Caki2 (cell line): ENCODE measurements at regions not wholly inside any gene's neighbourhood (a gene's known extent, or its start where the extent isn't known, plus 50 kb on each side); places are given as distances from the start of the nearest gene placed in this dataset.

Experiments used
- DNase-seq: peaks from one replicate; pipeline ENCODE4 v3.0.0-alpha.2; 2015; ENCODE audit warnings: low read depth
- in situ Hi-C: cut with HindIII; loops from 2 replicates; pipeline ENCODE4 v1.10.0; 2016; ENCODE audit warnings: low sequenced_read_pairs, low pct_unique_long_range_greater_than_20kb, mixed read lengths

DNA sequence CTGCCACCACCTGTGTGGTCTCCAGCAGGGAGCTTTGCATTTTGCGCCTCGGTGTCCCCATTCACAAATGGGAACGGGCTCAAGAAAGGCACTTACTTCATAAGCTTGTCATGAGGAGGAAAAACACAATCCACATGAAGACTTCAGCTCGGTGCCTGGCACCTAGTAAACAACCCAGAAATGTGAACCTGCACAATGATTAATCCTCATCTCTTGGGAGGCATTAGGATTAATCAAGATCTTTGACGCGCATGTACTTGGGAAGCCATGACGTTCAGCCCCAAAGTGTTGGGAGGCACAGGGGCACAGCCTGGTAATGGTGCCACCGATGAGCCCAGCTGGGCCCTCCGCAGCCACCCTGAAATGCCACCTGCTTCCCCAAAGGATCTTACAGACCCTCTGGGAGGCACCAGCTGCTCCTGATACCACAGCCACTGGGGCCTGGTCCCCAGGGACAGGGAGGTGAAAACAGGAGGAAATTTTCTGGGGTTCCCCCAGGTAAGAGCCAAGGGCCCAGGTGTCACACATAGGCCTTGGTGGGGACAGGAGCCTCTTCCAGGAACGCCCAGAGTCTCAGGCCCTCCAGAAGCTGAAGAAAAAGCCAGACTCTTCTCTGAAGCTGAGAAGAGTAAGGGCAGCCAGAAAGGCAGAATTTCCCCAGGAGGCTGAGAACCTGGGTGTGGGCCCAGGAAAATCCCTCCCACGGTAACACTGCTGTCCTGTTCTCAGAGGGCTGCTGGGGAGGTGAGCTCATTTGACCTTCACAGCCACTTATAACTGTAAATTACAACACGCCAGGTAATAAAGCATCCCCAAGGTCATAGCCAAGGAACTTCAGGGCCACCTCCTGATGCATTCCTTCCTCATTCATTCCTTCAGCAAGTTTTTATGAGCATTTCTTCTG is 507.5 kb downstream of the SHQ1 start:
- DNase-seq, result no peak
- in situ Hi-C loops, result no loop called here

DNA sequence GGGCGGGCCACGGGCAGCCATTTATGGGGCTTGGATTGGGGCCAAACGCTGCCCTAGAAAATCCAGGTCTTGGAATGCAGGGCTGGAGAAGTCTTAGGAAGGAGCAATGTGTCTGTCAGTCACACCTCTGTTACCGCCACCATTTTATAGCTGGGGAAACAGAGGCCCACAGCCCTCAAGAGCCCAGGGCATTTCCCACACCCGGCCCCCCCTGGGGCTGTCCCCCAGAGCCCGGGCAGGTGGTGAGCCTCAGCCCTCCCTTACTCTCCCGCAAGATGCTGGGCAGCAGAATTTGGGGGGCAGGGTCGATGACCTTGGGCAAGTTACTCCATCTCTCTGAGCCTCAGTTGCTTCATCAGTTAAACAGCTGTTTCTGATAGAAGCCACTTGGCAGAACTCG is 508.2 kb downstream of the SHQ1 start:
- DNase-seq, result no peak

DNA sequence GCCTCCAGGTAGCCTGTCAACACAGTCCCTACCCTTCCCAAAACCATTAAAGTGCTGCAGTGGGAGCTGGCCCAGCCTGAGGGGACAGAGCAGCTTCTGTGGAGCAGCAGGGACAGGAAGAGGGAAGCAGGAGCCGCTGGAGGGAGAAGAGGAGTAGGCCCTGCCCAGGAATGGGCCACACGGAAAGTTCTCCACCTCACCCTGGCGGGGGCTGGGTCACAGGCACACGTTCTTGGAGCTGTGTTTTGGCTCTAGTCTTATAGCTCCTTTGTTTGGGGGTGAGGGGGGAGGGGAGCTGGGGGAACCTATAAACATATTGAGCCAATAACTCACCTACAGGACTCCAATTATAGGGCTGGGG is 508.6 kb downstream of the SHQ1 start:
- in situ Hi-C loops, result no loop called here
- DNase-seq, result no peak

More for the DNA sequence above, 508.2 kb downstream of the SHQ1 start:
- in situ Hi-C loops, result no loop called here

DNA sequence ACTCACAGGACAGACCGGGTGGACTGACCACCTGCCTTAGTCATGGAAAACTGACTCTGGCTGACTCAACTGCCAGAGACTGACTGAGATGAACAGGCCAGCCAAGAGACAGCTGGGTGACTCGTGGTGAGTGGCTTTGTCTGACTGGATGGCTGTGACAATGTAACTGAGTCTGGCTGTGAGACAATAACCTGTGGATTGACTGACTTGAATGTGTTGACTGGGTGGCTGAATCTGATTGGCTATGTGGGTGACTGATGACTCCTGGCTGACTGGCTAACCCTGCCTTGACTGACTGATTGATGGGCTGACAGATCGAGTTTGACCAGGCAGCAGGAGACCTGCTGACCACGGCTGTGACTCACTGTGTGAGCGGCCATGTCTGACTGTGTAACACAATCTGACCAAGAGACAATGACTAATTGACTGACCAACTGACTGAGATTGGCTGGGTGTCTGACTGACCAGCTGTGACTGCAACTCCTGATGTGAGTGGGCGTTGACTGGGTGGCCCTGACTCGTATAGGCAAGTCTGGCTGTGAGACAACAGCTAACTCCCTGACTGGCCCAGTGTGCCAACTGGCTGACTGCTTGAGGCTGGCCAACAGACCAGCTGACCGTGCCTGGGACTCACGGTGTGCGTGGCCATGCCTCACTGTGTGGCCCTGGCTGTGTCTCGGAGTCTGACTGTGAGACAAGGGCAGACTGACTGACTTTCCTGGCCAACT is 509.1 kb downstream of the SHQ1 start:
- DNase-seq, result peak; percentile 95
- in situ Hi-C loops, result no loop called here

DNA sequence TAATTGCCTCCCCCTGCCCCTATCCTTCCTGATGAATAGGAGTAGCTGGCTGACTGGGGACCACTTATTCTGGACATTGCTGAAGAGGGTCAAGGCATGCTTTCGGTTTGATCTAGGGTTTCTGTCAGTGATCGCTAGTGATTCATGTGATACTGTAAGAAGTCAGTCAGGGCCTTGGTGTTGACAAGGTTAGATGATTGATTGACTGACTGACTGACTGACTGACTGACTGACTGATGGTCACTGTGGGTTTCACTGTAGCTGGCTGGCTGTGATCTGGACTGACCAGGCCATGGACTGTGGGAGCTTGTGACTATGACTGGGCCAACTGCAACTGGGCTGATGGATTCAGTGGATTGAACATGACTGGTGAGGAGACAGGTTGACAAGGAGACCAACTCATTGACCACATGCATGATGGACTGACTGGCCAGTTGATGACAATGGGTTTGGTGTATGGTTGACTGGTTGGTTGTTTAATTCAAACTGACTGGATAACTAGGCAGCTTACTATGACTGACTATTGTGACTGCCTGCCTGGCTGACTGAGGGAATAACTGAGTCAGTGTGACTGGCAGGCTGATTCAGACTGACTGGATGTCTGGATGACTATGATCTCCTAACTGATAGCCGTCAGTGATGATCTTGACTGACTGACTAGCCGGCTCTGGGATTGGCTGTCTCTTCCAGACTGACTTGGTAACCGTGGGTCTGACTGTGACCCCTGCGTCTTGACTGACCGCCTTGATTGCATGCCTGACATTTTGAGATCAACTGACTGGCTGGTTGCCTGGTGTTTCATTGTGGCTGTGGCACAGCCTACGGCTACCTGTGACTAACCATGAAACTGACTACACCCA is 509.9 kb downstream of the SHQ1 start:
- in situ Hi-C loops, result no loop called here
- peak; percentile 71 for DNase-seq

DNA sequence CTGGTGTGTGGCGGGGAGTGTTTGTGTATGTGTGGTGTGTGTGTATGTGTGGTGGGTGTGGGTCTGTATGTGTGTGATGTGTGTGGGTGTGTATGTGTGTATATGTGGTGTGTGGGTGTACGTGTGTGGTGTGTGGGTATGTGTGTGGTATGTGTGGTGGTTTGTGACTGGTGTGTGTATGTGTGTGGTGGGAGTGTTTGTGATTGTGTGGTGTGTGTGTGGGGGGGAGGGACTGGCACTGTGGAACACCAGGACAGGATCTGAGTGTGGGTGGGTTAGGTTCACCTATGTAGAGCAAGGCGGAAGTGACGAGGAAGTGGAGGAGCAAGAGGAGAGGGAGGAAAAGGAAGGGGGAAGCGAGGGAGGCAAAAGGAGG is 510.8 kb downstream of the SHQ1 start:
- in situ Hi-C loops, result no loop called here
- no peak for DNase-seq

DNA sequence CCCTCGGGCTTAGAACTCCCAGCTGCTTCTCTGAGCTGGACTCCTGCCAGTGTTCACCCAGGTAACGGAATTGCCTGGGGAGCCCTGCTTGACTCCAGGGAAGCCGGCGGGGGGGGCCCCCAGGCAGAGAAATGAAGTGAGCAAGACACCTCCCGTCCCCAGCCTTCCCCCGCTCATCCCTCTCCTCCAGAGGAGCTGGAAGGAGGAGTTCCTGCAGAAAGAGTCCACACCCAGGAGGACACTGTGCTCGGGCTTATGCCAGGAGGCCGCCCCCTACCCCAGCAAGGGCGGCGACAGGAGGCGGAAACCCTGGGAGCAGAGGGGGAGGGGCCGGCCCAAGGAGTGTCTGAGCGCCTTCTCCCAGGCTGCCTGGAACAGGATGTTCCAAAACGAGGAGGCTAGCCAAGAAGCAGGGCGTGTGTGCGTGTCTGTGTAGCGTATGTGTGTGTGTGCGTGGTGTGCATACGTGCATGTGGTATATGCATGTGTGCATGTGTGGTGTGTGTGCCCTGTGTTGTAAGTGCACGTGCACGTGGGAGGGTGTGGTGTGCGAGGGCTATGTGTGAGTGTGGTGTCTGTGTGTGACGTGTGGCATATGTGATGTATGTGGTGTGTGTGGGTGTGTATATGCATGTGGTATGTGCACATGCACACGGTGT is 511.3 kb downstream of the SHQ1 start:
- in situ Hi-C loops, result no loop called here
- no peak for DNase-seq

DNA sequence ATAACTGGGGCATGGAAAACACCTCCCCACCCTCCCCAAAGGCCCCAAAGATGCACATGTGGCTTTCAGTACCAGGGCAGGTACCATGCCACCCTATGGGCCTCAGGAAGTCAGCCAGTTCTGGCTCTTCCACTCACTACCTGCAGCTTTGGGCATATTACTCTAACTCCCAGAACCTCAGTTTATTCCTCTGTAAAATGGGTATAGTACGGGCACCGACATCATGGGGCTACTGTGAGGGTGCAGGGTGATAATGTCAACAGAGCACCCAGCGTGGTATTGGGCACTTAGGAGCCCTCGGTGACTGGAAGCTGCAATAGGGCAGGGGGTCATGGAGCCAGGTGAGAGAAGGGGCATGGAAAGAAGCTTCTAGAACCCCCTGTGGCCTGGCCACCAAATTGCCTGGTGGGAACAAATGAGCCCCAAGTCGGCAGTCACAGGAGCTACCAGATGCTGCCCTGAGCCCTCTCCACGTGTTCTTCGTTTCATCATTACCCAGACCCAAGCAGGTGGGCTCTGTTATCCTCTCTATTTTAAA is 512.1 kb downstream of the SHQ1 start:
- no peak for DNase-seq
- in situ Hi-C loops, result no loop called here

DNA sequence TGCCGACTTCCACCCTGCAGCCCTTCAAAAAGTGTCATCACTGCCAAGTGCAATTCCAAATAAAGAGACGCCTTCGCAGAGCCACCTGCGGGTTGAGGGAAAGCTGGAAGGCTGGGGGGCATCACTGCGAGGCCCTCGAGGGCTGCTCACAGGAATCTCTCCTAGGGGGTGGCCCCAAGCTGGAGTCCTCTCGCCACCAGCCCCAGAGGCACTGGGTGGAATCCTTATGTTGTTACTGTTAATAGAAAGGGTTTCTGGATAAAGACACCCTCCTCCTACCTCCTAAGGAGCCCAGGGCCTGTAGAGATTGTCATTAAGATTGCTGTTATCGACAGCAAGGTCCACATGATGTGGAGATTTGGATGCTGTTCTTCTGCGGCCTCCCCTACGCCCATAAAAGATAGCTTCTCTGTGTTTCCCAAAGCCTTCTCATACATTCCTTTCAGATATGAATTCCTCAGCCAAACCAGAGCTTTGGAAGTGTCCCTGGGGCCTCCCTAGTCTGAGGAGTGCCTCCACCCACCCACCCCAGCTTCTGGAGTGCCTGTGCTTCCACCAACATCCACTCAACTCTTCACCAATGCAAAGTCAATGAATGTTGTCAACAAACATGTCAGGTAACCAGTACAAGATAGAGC is 512.7 kb downstream of the SHQ1 start:
- DNase-seq, result no peak
- in situ Hi-C loops, result no loop called here

DNA sequence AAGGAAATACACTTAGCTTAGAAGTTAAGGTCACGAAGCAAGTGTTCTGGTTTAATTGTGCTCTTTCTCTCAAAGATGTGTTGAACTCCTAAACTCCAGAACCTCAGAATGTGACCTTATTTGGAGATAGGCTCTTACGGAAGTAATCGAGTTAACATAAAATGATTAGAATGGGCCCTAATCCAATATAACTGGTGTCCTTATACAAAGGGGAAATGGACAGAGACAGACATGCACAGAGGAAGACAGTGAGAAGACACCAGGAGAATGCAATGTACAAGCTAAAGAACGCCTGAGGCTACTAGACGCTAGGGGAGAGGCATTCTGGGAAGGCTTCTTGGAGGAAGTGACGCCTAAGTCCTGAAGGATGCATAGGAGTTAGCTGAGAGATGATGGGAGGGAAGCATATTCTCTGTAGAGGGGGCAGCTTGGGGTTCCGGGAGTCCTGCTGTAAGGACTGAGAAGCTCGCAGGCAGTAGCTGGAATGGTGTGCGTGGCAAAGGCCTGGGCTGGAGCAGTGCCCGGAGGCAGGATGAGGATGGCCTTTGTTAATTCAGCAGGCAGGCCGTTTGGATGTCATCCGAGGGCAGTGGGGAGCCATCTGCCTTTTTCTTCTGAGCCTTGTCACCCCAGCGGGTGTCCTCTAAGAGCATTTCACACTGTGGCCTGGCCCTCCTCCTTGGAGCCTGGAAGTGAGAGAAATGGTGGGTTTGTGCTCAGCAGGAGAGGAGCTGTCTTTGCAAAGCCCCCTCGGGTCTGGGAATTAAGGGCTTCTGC is 513.4 kb downstream of the SHQ1 start:
- no peak for DNase-seq
- in situ Hi-C loops, result no loop called here

DNA sequence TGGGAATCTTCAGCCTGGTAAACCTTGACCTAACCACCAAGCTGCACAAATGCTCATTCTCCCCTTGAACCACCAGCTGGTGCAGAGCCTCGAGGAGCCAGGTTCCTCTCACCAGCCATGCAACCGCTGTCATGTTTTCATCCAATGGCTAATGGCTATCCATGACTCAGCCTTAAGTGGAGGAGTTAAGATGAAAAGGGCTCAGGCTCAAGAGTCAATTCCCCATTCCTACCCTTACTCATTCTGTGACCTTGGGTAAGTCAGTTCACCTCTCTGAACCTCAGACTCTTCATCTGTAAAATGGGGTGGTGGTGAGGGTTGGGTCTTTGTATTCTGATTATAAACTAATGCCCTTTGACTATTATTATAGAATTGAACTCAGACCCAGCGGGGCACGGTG is 515.6 kb downstream of the SHQ1 start:
- in situ Hi-C loops, result no loop called here
- DNase-seq, result no peak

DNA sequence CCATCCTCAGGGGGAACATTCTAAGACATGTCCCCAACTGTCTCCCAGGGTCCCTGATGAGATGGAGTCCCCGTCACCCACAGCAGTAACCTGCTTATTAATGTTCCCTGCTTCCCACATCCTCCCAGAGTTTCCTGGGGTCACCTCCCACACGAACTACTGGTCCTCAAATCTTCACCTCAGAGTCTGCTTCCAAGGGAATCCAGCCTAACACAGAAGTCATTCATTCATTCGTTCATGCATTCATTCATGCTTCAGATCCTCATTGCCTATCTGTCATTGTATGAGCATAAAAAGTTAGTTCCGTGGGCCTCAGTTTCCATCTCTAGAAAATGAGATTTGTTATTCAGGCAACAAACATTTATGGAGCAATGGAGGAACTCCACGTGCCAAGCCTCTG is 516.2 kb downstream of the SHQ1 start:
- in situ Hi-C loops, result no loop called here
- no peak for DNase-seq

DNA sequence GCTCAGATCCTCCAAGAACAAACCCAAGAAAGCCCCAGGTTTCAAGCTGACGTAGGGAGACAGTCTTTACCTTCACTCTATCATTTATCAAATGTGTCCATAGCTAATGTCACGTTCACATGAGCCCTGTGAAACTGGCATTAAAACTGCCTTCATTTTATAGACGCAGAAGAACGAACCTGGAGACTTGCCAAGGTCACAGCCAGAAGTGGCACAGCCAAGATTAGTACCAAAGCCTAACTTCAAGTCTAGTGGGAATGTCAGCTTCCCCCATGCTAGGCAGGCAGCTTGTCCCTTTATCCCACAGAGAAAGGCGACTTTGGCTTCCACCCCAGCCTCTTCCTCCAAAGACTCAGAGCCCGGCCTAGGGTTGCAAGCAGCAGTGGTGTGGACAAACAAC is 517.2 kb downstream of the SHQ1 start:
- DNase-seq, result no peak
- in situ Hi-C loops, result no loop called here

DNA sequence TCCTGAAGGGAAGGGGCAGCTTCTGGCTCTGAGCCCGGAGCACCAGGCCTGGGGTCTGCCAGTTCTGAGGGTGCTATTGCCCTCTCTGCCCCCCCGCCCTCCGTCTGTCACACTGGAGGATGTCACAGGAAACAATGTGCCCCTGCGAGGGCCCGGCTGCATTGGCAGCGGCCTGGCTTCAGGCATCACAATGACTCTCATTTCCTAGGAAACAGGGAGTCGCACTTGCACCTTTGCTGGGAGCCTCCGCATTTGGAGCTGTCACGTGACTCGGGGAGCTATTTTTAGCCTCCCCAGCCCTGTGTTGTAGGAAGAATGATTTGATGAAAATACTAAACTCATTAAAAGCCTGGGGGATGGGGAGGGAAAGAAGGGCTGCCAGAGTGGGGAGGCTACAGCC is 518.9 kb downstream of the SHQ1 start:
- DNase-seq, result no peak
- in situ Hi-C loops, result no loop called here

DNA sequence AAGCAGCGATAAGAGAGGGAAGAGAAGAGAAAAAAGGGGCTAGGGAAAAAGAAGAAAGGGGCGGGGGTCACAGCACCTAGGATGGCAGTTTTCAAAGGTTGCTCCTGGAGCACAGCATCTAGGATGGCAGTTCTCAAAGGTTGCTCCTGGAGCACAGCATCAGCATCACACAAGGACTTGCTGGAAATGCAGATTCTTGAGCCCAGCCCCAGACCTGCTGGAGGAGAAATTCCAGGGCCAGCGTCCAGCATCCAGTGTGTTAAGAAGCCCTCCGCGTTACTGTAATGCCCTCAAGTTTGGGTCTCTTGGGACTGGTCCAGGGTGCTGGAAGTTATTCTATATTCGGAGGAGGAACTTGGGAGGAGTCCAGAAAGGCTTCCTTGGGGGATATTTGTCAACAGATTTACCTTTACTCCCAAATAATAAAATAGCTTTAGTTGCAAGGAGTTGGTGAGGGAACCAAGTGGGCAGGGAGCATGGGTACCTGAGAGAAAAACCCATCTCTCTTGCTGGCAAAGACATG is 519.4 kb downstream of the SHQ1 start:
- in situ Hi-C loops, result no loop called here
- no peak for DNase-seq

DNA sequence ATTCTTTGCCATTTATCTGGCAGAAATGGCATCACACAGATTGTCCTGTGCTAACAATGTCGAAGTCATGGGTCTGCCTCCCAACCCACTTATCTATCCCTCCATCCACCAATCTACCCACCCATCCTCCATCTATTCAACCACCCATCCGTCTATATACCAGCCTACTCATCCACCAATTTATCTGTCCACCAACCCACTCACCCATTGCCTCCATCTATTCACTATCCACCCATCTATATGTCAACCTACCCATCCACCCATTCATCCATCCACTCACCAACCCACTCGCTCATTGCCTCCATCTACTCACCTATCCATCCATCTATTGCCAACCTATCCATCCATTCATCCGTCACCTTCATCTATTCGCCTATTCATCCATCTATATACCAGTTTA is 521.2 kb downstream of the SHQ1 start:
- in situ Hi-C loops, result no loop called here
- DNase-seq, result no peak

DNA sequence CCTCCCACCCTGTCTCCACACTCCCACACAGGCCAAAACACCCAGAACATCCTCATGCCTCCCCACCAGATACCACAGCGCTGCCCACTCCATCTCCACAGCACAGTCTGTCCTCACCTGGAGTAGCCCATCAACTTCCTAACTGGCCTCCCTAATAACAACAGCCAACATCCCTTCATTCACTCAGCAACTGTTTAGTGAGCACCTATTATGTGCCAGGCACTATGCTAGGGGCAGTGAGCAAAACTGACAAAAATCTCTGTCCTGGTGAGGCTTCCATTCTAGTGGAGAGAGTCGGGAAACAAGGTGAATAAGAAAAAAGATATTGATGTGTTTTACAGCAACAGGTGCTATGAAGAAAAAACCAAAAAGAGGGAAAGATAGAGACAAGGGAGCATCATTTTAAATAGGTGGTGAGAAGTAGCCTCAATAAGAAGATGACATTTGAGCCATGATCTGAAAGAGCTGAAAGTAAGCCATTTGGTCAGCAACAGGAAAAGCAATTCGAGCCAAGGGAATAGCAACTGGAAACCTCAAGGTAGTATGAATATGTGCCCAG is 523.9 kb downstream of the SHQ1 start:
- in situ Hi-C loops, result no loop called here
- DNase-seq, result no peak
